ENCODE measurements at regions not wholly inside any gene's neighbourhood (a gene's known extent, or its start where the extent isn't known, plus 50 kb on each side); places are given as distances from the start of the nearest gene placed in this dataset.

- Mint-ChIP-seq H3K36me3 (ENCODE audit: insufficient read depth in 1 of 3, low read depth in 3 of 3) (peaks cover 0 to 2% (median 0%) of the 10 kb centered on the region in 3 experiments; a peak in 1 of 7 replicates), H3K27ac (peak overlapping the region; percentile 1 to 72 (median 10); a peak in 5 of 7 replicates), H3K9me3 (no peaks in the 10 kb centered on the region), H3K27me3 (ENCODE audit: low read depth) (no peaks in the 10 kb centered on the region), H3K4me1 (peaks cover 37 to 38% of the 10 kb centered on the region in 2 experiments), H3K4me3 (no peak overlapping the region)
- Histone ChIP-seq H2AK5ac (ENCODE audit: insufficient read length, low read length) (no peak overlapping the region), H3K23ac (ENCODE audit: insufficient read length, low read depth, low read length) (no peak overlapping the region), H4K8ac (replicated peaks; ENCODE audit: insufficient read length, low read depth, low read length) (no peak overlapping the region), H2AFZ (ENCODE audit: low read length) (no peak overlapping the region), H3T11ph (ENCODE audit: low read length) (no peak overlapping the region), H3K4me2 (ENCODE audit: insufficient read depth, insufficient read length, low read length) (no peak overlapping the region), H3K23me2 (ENCODE audit: insufficient read length, low read depth, low read length, poor library complexity, severe bottlenecking) (no peaks in the 10 kb centered on the region), H4K91ac (ENCODE audit: insufficient read length, low read depth, low read length) (no peak overlapping the region), H3K14ac (ENCODE audit: insufficient read depth, low read length) (no peak overlapping the region), H4K20me1 (ENCODE audit: control insufficient read depth, insufficient read depth, insufficient read length) (no peaks in the 10 kb centered on the region), H3K27ac (ENCODE audit: insufficient read length, low read depth, low read length) (no peak overlapping the region), H3K4ac (ENCODE audit: low read depth, low read length) (no peak overlapping the region), H2BK15ac (ENCODE audit: low read depth, low read length) (no peak overlapping the region), H3K9me3 (ENCODE audit: control insufficient read depth, low read depth, low read length) (no peaks in the 10 kb centered on the region), H3K56ac (ENCODE audit: insufficient read length, low read depth, low read length) (no peak overlapping the region), H4K5ac (ENCODE audit: insufficient read length, low read depth, low read length) (no peak overlapping the region), H3K9ac (ENCODE audit: extremely low read depth, insufficient read length, low read length) (no peak overlapping the region), H2BK20ac (ENCODE audit: low read depth, low read length, poor library complexity, severe bottlenecking) (no peak overlapping the region), H2BK120ac (ENCODE audit: low read depth, low read length, poor library complexity, severe bottlenecking) (no peak overlapping the region), H3K27me3 (ENCODE audit: insufficient read depth, low read length) (no peaks in the 10 kb centered on the region), H3K79me1 (ENCODE audit: insufficient read depth, low read depth, low read length, poor library complexity, severe bottlenecking) (no peaks in the 10 kb centered on the region), H3K4me1 (ENCODE audit: insufficient read depth, low read length) (peaks cover 3% of the 10 kb centered on the region; the same call in 1 of the 2 replicates), H2BK12ac (ENCODE audit: insufficient read length, low read depth, low read length) (no peak overlapping the region), H3K79me2 (ENCODE audit: insufficient read depth, low read length) (no peaks in the 10 kb centered on the region), H3K18ac (ENCODE audit: insufficient read length, low read depth, low read length) (no peak overlapping the region), H2BK5ac (ENCODE audit: insufficient read length, low read length) (no peak overlapping the region)
- no CpG with 5 or more reads among the region's 3 CpGs for WGBS (ENCODE audit: extremely low coverage, insufficient read length, low lambda C conversion rate)
- no peak for DNase-seq
- TF ChIP-seq, protein P1, sequence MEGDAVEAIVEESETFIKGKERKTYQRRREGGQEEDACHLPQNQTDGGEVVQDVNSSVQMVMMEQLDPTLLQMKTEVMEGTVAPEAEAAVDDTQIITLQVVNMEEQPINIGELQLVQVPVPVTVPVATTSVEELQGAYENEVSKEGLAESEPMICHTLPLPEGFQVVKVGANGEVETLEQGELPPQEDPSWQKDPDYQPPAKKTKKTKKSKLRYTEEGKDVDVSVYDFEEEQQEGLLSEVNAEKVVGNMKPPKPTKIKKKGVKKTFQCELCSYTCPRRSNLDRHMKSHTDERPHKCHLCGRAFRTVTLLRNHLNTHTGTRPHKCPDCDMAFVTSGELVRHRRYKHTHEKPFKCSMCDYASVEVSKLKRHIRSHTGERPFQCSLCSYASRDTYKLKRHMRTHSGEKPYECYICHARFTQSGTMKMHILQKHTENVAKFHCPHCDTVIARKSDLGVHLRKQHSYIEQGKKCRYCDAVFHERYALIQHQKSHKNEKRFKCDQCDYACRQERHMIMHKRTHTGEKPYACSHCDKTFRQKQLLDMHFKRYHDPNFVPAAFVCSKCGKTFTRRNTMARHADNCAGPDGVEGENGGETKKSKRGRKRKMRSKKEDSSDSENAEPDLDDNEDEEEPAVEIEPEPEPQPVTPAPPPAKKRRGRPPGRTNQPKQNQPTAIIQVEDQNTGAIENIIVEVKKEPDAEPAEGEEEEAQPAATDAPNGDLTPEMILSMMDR (conservative IDR thresholded peaks at IDR 0.05): no peak
Measured at GRCh38 chr2:139155991-139156390, 375.8 kb upstream of the NXPH2 start.
